HG02623 (cell line): ENCODE measurements at regions not wholly inside any gene's neighbourhood (a gene's known extent, or its start where the extent isn't known, plus 50 kb on each side); places are given as distances from the start of the nearest gene placed in this dataset.
A peak's percentile ranks its signal among the peaks of the same experiment; 100 is the strongest.

Source experiments
- ATAC-seq: cut with Tn5 transposase; IDR thresholded peaks from one replicate; pipeline ENCODE4 v1.9.1; 2021; ENCODE audit warnings: moderate library complexity; ENCODE audit not compliant: unreplicated experiment

DNA sequence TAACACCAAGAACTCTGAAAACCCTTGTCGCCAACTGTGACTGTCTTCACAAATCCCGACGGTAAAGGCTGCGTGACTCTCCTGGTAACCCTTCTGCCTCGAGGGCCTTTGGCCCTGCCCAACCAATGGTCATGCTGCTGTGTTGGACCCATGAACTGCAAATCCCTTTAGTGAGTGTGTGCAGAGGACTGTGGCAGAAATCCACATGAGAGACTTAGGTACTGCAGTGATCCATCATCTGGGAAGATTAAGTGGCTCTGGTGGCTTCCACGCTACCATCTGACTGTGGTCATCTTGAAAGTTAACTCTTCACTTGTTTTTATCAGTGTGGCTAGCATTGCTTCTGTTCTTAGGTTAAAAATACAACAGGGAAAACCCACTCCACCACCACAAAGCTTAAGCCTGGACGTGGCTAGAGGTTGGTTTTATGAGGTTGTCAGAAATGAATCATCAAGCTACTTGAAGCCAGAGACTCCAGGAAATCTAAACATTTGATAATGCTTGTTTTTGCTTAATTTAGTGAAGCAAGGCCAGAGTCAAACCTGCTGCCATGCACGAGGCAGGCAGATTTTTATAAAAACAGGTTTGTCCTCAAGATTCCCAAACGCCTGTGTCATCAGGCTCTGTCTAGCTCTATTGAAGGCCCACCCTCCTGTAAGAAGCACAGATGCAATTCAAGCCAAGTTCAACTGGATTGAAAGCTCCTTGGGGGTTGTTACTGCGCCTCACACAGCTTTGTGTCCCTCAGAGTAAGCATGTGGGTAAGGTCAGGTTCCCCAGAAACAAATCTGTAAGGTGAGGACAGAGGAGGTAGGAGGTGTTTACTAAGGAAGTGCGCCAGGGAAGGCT, 52.7 kb upstream of the ERCC6L2 start:
- peak; percentile 85 for ATAC-seq

DNA sequence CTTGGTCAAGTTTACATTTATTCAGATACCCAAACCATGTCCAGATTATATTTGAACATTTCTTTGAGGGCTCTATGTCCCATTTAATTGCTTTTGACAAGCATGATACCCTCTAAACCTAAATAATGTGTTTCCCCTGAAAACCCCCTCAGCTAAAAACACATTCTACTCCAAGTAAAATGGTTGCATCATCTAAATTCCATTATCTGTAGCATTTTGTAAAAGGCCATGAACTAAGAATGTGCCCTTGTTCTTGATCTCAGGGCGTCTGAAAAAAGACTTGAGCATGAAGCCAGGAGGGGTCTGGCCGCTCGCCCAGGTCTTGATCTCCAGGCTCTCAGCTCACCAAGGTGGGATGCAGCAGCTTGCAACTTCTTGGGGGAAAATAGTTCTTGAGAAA, 53.5 kb upstream of the ERCC6L2 start:
- ATAC-seq: no peak

- ATAC-seq: no peak
These were observed 55.4 kb upstream of the ERCC6L2 start for GRCh38 chr9:95820074-95820473.

- ATAC-seq: no peak
These were observed 55.9 kb upstream of the ERCC6L2 start for GRCh38 chr9:95819636-95820035.

GRCh38 chr9:95817205-95817604, 58.3 kb upstream of the ERCC6L2 start:
- no peak for ATAC-seq

GRCh38 chr9:95816716-95817115, 58.8 kb upstream of the ERCC6L2 start:
- no peak for ATAC-seq

DNA sequence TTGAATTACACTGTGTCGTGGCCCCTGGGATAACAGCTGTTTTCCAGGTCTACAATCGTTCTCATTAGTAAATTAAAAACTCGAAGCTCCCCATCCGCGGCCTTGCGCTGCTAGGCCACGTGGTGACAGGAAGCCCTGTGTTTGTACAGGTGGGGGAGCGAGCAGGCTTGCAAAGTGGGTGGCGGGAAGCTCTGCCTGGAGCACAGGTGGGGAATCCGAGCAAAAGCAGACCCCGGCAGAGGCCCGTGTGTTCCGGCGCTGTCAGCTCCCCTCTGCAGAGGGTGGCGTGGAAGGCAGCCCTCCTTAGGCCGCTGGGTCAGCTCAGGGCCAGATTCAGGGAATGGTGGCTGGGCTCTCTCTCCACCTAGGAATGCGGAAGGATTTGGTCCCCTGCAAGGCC, 59.5 kb upstream of the ERCC6L2 start:
- no peak for ATAC-seq

GRCh38 chr9:95815133-95815532, 60.4 kb upstream of the ERCC6L2 start:
- no peak for ATAC-seq

- no peak for ATAC-seq
These were observed 61.6 kb upstream of the ERCC6L2 start for GRCh38 chr9:95813923-95814322.

DNA sequence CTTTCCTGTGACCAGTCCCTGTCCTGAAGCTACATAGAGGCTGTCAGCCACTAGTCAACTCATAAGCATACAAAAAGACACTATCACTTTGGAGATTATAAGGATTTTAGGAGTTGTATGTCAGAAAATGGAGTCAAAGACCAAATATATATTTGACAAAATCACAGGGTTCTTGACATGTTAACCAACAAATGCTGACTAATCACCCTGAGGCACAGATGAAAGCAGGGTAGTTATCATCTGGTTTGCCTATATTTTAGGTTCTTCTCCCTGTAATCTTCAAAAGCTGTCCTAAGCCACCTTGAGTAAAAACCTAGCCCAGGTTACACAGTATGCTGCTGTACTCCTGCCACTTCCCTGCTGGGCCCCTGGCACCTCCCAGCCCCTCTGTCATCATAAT, 64.7 kb upstream of the ERCC6L2 start:
- ATAC-seq: no peak

DNA sequence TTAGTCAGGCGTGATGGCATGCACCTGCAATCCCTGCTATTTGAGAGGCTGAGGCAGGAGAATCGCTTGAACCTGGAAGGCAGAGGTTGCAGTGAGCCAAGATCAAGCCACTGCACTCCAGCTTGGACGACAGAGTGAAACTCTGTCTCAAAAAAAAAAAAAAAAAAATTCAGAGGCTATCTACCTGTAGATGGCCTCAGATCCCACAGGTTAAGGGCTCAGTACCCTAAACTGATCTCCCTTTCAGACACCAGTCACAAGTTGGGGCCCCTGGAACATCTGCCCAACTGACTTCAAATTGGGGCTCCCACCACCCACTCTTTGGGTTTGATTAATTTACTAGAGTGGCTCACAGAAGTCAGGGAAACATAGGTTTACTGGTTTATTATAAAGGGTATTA, 65.4 kb upstream of the ERCC6L2 start:
- ATAC-seq: no peak

DNA sequence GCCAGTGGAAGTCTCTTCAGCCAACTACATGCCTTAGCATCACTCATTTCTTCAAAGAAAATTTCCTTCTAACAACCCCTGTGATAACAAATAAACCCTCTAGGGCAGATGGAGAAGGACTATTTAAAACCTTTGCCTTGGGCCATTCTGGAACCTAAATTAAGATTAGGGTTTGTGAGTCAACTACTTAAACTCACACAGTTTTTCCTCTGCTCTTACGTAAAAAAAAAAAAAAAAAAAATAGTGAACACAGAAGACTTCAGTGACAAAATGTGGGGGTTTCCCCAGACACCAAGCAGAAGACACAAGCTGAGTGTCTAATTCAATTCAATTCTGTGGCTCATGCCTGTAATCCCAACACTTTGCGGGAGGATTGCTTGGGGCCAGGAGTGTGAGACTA, 65.8 kb upstream of the ERCC6L2 start:
- ATAC-seq: no peak

- no peak for ATAC-seq
These were observed 67.5 kb upstream of the ERCC6L2 start for GRCh38 chr9:95808011-95808410.

- no peak for ATAC-seq
These were observed 68.1 kb upstream of the ERCC6L2 start for GRCh38 chr9:95807326-95807947.

DNA sequence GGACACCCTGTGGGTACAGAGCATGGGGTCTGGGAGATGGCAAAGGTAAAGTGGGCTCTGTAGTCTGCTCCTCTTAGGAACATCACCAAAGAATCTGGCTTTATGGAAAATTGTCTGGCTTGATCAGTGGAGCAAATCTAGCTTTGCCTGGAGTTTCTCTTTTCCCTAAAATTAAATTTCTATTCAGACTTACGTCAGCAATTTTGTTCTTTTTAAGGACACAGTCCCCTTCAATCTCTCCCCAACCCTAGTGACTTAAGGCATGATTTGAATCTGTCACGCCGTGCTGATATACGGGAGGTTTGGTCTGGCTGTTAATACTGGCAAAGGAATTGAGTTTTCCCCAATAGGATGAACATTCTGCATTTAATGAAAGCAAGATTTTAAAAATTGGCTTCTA, 72.3 kb upstream of the ERCC6L2 start:
- no peak for ATAC-seq

DNA sequence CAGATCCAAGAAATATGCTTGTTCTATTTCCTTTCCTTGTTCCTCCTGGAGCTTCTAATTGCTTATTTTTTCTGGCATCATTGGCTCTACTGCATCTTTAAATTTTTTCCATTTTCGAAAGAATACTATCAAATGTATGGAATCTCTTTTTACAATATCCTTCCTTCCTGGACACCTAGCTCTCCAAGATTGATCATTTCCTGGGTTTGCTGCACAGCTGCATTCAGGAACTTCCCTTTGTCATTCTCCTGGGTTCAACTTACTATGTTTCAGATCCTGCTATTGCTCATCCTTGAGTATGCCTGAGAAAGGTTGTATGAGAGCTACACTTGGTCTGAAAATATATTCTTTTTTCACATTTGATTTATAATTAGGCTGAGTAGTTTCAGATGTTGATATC, 73.7 kb upstream of the ERCC6L2 start:
- ATAC-seq: no peak

- no peak for ATAC-seq
These were observed 79.5 kb upstream of the ERCC6L2 start for GRCh38 chr9:95796029-95796428.

DNA sequence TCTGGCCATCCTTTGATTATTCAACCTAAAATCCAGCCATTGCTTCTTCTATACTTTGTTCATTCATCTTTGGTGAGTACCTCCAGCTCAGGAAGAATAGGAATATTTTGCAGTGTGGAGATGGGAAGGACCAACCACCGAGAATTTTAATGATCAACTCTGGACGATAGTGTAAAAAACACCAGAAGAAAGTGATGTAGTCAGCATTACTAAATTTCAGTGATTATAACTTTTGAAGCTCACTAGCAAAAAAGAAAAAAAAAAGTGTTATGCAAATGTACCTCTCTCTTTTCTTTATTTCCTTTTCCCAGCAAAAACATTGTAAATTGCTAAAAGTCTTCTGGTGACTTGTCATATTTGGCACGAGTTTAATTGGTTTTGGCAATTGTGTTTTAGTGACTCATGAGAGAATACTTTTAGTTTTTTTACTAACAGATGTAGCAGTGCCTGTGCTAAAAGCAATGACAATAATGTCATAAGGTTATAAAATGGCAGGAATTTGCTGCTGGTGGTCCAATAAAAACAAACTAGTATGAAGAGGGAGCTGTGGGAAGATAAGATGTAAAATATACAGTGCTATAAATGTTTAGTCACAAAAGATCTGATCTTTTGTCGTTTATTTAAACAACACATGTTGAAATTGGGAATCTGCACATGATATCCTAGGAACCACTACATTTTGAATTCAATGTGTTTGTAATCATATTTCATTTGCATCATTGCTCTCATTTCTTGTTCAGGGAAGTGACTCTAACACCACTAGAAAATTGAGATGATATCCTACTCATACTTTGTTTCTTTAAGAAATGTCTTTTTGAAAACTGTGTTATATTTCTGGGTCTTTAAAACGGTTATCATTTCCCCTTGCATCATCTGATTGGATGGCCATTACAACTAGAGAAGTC, 81.3 kb upstream of the ERCC6L2 start:
- no peak for ATAC-seq

- no peak for ATAC-seq
These were observed 83.8 kb upstream of the ERCC6L2 start for GRCh38 chr9:95791695-95792094.

GRCh38 chr9:95791286-95791685, 84.2 kb upstream of the ERCC6L2 start:
- ATAC-seq: no peak

- ATAC-seq: no peak
These were observed 86.9 kb upstream of the ERCC6L2 start for GRCh38 chr9:95788521-95788991.
